Prostate gland (tissue), 2 donors: ENCODE measurements at regions not wholly inside any gene's neighbourhood (a gene's known extent, or its start where the extent isn't known, plus 50 kb on each side); places are given as distances from the start of the nearest gene placed in this dataset.

Source experiments
- DNase-seq: peaks from one replicate; pipeline ENCODE4 v3.0.0-alpha.2; 2019; ENCODE audit warnings: low spot score
- H3K27ac ChIP-seq, 2 donors: fragments of 200-600 bp; sonication (generic); 2 replicates each; pipeline ENCODE4 v1.5.1; 2017 to 2019
- H3K27me3 ChIP-seq: fragments of 200-600 bp; sonication (generic); replicated peaks from 2 replicates; pipeline ENCODE4 v1.5.1; 2019; ENCODE audit not compliant: insufficient read depth
- H3K36me3 ChIP-seq, 2 donors: fragments of 200-600 bp; sonication (generic); 1 replicate in 1 of 2; 2 replicates in 1 of 2; pipeline versions ENCODE4 v1.5.1 to v1.8.1; 2017 to 2019
- H3K4me1 ChIP-seq: fragments of 200-600 bp; sonication (generic); replicated peaks from 2 replicates; pipeline ENCODE4 v1.5.1; 2019
- H3K4me3 ChIP-seq, 2 donors: fragments of 200-600 bp; sonication (generic); 2 replicates each; pipeline ENCODE4 v1.5.1; 2017 to 2019
- H3K9me3 ChIP-seq: fragments of 200-600 bp; sonication (generic); 2 replicates; pipeline ENCODE4 v1.5.1; 2017
- CTCF ChIP-seq, 4 experiments: fragments of 200-600 bp in 2 of 4; fragments of 450-650 bp in 2 of 4; sonication (generic) in 2 of 4; IDR thresholded peaks; 1 replicate in 3 of 4; 2 replicates in 1 of 4; pipeline ENCODE4 v1.5.1; 2016 to 2019; ENCODE audit warnings: antibody characterized with exemption in 4 of 4, mild to moderate bottlenecking in 2 of 4, moderate library complexity in 2 of 4
- POLR2A ChIP-seq: fragments of 450-650 bp; IDR thresholded peaks from one replicate; pipeline ENCODE4 v1.6.1; 2016; ENCODE audit warnings: antibody characterized with exemption, mild to moderate bottlenecking
- POLR2AphosphoS5 ChIP-seq: sonication (generic); formaldehyde crosslinking; IDR thresholded peaks from one replicate; pipeline ENCODE4 v1.6.1; 2017; ENCODE audit warnings: antibody characterized with exemption
- WGBS: methylation state at CpG from one replicate; pipeline ENCODE4 v1.1.5; 2018; 5-methylcytosine and 5-hydroxymethylcytosine counted together
- intact Hi-C: fragments of 100-400 bp; cut with DNase I; formaldehyde crosslinking; loops from one replicate; pipeline ENCODE4 v1.14.2; 2022

GRCh38 chr11:96624126-96624525 is 234.3 kb downstream of the JRKL start:
- H3K36me3 ChIP-seq: no peaks in the 10 kb centered on the region
- H3K9me3 ChIP-seq: no peaks in the 10 kb centered on the region
- no peak for DNase-seq
- no peaks in the 10 kb centered on the region for H3K4me1 ChIP-seq
- 43% methylated on average over 2 of the region's 2 CpGs for WGBS
- H3K27ac ChIP-seq: no peak overlapping the region
- TF ChIP-seq CTCF (IDR thresholded peaks at IDR 0.05): no peak
- no peak for TF ChIP-seq POLR2A
- no peak for TF ChIP-seq POLR2AphosphoS5
- intact Hi-C loops: no loop called here
- no peak overlapping the region for H3K4me3 ChIP-seq
- no peaks in the 10 kb centered on the region for H3K27me3 ChIP-seq

- 91% methylated on average over 2 of the region's 2 CpGs for WGBS
- intact Hi-C loops: no loop called here
- Histone ChIP-seq H3K36me3 (no peaks in the 10 kb centered on the region), H3K27me3 (no peaks in the 10 kb centered on the region), H3K27ac (no peak overlapping the region), H3K4me3 (no peak overlapping the region), H3K9me3 (no peaks in the 10 kb centered on the region), H3K4me1 (no peaks in the 10 kb centered on the region)
- DNase-seq: no peak
- TF ChIP-seq POLR2AphosphoS5 (no peak), CTCF (IDR thresholded peaks at IDR 0.05) (no peak), POLR2A (no peak)
Observed at GRCh38 chr11:96627376-96627775, 237.6 kb downstream of the JRKL start.

- Histone ChIP-seq H3K4me3 (no peak overlapping the region), H3K27me3 (no peaks in the 10 kb centered on the region), H3K27ac (no peak overlapping the region), H3K36me3 (no peaks in the 10 kb centered on the region), H3K9me3 (no peaks in the 10 kb centered on the region), H3K4me1 (no peaks in the 10 kb centered on the region)
- TF ChIP-seq POLR2A (no peak), CTCF (IDR thresholded peaks at IDR 0.05) (no peak), POLR2AphosphoS5 (no peak)
- DNase-seq: no peak
- intact Hi-C loops: no loop called here
- WGBS: 91% methylated on average over 15 of the region's 15 CpGs
Observed at GRCh38 chr11:96635655-96636054, 245.8 kb downstream of the JRKL start.

GRCh38 chr11:96641261-96641660 is 251.4 kb downstream of the JRKL start:
- WGBS: 85% methylated on average over 2 of the region's 2 CpGs
- intact Hi-C loops: no loop called here
- no peaks in the 10 kb centered on the region for H3K27me3 ChIP-seq
- H3K4me3 ChIP-seq: no peak overlapping the region
- no peak for DNase-seq
- no peaks in the 10 kb centered on the region for H3K4me1 ChIP-seq
- H3K27ac ChIP-seq: no peak overlapping the region
- H3K9me3 ChIP-seq: no peaks in the 10 kb centered on the region
- H3K36me3 ChIP-seq: no peaks in the 10 kb centered on the region
- TF ChIP-seq POLR2A (no peak), CTCF (IDR thresholded peaks at IDR 0.05) (no peak), POLR2AphosphoS5 (no peak)

- H3K4me1 ChIP-seq: no peaks in the 10 kb centered on the region
- H3K36me3 ChIP-seq: no peaks in the 10 kb centered on the region
- WGBS: 38% methylated on average over 1 of the region's 1 CpG
- H3K27me3 ChIP-seq: no peaks in the 10 kb centered on the region
- TF ChIP-seq POLR2AphosphoS5: no peak
- TF ChIP-seq CTCF (IDR thresholded peaks at IDR 0.05): no peak
- no peak for TF ChIP-seq POLR2A
- H3K9me3 ChIP-seq: no peaks in the 10 kb centered on the region
- no peak overlapping the region for H3K27ac ChIP-seq
- H3K4me3 ChIP-seq: no peak overlapping the region
- DNase-seq: no peak
- intact Hi-C loops: no loop called here
Observed at GRCh38 chr11:96642583-96642982, 252.8 kb downstream of the JRKL start.
